Left colon (tissue), 2 donors: ENCODE measurements at regions not wholly inside any gene's neighbourhood (a gene's known extent, or its start where the extent isn't known, plus 50 kb on each side); places are given as distances from the start of the nearest gene placed in this dataset.
A peak's percentile ranks its signal among the peaks of the same experiment; 100 is the strongest.
"Not testable (repeated sequence)": the region's sequence is repeated elsewhere in the genome, so short reads cannot be mapped to it uniquely, and the experiment has no call there.

Experiments
- ATAC-seq: fragments of 200-7000 bp; cut with Tn5 transposase; one replicate; pipeline ENCODE4 v1.9.1; 2020; ENCODE audit warnings: mild to moderate bottlenecking, moderate library complexity
- DNase-seq, 2 donors: peaks; one replicate each; pipeline ENCODE4 v3.0.0-alpha.2; 2020
- intact Hi-C, 2 donors: fragments of 100-400 bp; cut with DNase I in 1 of 2; cut with micrococcal nuclease in 1 of 2; formaldehyde crosslinking; loops; one replicate each; pipeline versions ENCODE4 v1.11.2 to v1.14.0; 2022; cut with DNase I, micrococcal nuclease
- donor health status: DM: no; HTN: no; CAD: no.
- donor health status: DM: yes; HTN: yes; CAD: no.

DNA sequence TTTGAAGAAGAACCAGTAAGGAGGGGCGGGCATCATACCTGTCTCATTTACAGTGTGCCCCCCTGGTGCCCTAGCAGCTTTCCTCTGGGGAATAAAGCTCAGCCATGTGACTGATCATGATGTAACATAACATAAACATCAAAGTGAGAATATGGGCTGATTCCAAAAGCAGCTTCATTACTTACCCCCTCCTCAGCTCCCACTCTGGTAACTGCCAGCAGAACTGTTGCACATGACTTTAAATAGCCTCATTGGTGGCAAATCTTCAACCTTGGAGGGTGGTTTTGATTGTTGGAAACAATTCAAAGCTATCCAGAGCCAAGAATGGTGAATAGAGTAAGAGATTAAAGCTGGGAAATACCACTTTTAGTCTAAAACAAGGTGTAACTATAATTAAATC lies 384.6 kb downstream of the BUD13 start:
- intact Hi-C loops, result no loop called here
- DNase-seq (no peak), ATAC-seq (no peak)

DNA sequence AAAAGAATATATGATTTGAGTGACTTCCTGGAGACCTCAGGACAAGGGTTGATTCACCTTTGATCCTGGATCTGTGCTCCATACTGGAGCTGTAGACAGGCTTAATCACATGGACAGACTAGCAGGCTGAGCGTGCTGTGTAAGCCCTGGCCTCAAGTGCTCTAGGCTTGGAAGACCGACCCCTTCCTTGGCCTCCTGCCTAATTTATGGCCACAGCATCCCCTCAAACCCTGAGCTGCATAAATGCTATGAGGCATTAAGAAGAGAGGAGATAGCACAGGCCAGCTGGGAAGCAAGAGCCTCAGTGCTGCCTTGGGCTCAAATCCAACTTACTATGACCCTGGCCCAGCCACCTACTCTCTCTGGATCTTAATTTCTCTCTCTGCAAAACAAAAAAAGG lies 385.1 kb downstream of the BUD13 start:
- intact Hi-C loops, result no loop called here
- ATAC-seq (no peak), DNase-seq (no peak)

DNA sequence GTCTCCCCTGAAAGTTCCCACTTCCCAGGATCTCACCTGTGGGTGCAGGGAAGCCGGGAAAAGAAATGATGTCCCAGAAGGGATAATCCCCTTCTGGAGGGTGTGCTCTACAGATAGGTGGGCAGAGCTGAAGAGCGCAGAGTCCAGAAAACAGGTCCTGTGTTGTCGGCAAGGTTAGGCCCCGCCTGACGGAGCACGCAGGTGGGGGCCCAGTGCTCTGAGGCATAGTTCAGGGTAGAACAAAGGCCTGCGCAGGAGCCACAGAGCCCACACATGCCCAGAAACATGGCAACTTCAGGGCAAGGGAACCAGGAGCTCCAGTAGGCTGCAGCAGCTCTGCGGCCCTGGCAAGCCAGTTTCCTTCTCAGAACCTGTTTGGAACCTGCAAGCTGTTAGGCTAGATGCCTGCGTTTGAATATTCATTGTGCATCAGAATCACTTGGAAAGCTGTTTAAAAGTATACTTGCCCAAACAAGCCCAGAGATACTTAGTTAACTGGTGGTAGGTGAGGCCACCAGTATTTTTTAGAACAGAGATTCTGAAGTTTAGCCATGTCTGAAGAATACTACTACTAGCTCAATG lies 386.6 kb downstream of the BUD13 start:
- ATAC-seq (no peak), DNase-seq (no peak)
- intact Hi-C loops, result no loop called here

DNA sequence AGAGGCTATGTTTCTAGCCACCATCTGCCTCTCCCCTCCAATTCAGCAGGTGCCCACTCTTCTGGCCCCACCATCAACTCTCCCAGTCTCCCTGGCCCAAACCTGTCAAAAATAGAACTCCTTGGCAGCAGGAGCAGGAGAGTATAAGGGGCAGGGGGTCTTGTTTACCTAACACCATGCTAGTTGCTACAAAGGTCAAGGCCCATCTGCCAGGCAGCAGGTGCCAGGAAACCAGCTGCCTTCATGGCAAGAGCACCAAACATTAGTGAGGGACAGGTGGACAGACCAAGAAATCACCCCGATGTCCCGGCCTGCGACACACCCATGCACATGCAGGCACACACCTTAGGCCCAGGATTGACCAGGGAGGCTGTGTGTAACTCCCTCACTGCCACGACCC lies 387.9 kb downstream of the BUD13 start:
- ATAC-seq (no peak), DNase-seq (no peak)
- intact Hi-C loops, result no loop called here

DNA sequence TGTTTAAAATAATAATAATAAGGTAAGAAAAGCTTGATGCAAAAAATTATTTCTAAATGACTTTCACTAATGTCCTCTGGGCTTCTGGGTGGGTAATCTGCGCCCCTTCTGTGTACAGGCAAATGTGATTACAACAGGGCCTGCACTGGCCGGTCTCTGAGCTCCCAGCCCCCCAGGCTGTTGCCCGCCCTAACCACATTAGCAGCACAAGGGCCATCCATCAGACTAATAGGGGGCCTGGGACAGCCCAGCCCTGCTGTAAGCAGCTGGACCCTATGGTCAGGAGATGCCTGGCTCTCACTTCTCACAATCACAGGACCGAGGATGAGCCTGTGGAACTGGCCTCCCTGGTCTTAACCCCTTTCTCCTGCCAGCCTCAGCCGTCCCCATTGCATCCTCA lies 388.4 kb downstream of the BUD13 start:
- no peak for DNase-seq
- intact Hi-C loops, result no loop called here
- no peak for ATAC-seq

DNA sequence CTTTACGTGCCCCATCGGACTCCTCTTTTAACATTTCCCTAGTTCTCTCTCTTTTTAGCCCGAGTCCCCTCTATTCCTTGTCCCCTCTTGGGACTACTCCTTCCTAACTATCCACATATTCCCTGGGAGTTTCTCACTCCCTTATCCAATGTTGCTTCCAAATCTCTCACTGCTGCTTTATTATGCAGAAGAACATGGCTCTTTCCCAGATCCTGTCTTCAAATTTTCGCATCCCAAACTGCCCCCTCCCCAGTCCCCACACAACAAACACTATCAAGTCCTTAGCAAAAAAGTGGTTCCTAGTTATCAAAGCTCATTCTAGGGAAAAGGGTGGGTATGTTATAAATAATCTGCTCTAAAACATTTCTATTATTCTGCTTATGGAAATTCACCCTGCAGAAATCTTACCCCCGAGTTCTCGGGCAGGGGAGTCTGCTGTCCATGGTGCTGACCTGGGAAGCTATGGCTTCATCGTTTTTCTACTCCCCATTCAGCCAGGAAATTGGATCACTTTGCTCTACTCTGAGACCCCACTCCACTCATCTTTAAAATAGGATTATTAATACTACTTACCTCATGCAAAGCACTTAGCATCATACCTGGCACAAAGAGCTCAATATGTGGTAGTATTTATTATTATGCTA lies 393.5 kb downstream of the BUD13 start:
- DNase-seq (peak in 1 of 2 donors; percentile 47), ATAC-seq (no peak)
- intact Hi-C loops, result no loop called here

DNA sequence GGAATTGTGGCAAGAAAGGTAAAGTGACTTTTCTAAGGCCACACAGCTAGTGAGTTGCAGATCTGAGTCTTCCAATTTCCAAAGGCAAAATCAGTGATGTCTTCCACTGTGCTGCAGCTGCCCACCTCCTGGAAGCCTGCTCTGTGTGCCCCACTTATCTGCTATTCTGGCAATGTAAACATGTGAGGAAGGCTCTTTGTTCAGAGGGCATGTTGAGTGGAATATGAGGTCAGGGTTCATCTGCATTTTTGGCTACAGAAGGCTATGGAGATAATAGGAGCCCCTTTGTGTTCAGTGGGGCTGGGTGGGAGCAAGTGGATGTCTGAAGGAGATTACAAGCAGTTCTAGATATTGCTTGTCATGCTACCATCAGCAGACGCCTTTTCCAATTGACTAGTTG lies 396.2 kb downstream of the BUD13 start:
- DNase-seq (no peak), ATAC-seq (no peak)
- intact Hi-C loops, result no loop called here

DNA sequence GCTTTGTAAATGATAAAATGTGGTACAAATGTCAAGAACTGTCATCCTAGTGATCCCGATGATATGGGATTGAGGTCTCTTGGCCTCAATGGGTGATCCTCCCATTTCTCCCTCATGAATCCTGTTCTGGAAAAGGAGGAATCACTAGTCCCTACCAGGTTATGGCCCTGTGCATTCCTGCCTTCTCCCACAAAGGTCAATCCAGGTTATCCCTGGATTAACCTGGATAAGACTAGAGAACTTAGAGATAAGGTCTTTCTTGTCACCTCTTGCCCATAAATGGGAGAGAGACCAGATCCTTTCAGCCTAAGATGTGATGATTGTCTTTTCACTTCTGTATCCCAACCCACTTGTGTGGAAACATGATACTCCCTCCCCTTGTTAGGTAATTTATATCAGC lies 396.7 kb downstream of the BUD13 start:
- intact Hi-C loops, result no loop called here
- ATAC-seq, result no peak
- no peak for DNase-seq

DNA sequence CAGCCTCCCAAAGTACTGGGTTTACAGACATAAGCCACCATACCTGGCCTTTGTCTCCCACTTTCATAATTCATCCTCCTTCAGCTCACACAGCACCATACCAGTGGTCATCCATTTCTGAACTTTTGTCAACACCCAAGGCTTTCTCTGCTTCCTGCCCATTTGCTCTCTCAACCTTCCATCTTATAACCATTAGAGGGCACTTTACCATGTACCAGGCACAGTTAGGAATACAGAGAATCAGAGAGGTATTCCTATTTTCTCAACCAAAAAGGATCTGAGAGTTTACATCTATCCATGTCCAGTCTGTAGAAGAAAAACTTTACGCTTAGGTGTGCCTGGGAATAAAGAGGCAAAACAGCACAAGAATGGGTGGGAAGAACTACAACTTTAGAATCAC lies 397.6 kb downstream of the BUD13 start:
- intact Hi-C loops, result no loop called here
- DNase-seq (no peak), ATAC-seq (no peak)

DNA sequence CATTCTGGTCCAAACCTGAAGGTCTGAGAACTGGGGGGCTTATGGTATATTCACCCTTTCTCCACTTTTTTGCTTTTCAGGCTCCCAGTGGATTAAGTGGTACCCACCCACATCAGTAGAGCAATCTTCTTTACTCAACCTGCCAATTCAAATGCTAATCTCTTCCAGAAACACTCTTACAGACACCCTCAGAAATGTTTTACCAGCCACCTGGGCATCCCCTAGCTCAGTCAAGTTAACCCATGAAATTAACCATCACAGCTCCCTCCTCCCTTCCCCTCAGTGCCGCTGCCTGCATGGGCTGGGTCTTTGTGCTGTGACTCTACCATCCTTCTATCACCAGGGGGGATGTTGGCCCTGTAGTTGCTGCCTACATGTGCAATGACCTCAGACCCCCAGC lies 398.7 kb downstream of the BUD13 start:
- DNase-seq (no peak), ATAC-seq (no peak)
- intact Hi-C loops, result no loop called here

DNA sequence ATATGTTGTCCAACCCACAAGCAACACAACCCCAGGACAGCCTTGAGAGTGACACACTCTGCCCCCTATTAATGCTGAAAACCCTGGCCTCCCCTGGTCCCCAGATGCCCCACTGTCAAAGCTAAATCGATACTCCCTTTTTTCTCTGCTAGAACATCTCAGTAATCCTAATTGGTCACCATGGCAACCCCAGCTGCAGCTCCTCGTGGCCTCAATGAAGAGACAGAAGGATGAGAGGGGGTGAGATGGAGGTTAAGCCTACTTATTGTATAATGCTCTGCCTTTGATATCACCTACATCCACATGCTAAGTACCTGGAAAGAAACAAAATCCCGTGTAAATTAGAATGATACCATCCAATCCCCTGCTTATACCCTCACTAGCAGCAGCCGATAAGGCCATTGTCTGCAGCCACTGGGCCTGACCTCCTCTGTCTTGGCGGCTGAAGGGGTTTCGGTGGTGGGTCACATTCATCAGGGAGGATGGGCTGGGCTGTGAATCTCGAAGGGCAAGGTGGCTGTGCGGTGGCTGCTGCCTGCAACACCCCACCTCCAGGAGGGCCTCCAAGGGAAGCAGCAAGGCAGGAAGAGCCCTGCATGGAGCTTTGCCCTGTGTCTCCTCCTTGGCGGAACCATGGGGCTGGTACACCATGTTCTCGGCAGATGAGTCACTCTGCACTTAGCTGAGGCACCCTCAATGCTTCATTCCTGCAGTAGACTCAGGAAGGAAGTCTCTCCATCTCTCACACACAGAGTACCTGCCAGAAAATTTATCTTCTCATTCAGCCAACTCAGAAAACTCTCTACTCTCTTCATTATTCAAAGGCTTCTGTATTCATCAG lies 399.5 kb downstream of the BUD13 start:
- no peak for ATAC-seq
- no peak for DNase-seq
- intact Hi-C loops, result no loop called here

DNA sequence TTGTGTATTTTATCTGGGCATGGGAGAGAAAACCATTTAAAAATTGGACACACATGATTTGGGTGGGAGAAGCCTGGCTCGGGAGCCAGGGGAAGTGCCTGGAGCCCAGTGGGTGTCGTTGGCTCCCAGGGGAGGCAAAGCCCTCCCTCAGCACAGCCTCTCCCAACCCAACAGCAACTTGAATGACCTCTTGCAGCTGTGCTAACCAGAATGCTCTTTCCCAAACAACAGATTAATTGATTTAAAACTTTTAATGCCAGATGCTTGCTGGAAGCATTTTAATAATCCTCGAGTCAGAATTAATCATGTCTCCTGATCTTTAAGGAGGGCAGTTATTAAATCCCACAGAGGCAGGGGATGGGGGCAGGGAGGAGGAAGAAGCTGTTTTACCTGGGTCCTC lies 401.6 kb downstream of the BUD13 start:
- intact Hi-C loops, result no loop called here
- ATAC-seq (no peak), DNase-seq (no peak)

DNA sequence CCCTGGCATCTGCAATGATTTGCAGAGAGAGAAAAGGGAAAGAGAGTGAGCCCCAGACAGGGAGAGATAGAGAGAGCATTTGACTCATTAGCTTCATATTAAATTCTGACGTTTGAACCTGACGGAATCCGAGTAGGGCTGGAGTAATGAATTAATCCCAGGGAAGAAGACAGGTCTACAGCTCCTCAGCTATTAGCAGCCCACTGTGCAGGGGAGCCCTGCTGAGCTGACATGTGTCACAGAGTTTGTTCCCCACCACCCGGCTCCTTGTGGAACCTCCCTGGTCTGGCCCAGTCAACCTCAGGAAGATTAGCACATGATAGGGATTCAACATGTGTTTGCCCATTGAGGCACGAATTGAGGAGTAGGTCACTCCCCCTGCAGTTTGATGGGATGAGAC lies 404.0 kb downstream of the BUD13 start:
- no peak for ATAC-seq
- intact Hi-C loops, result no loop called here
- no peak for DNase-seq

DNA sequence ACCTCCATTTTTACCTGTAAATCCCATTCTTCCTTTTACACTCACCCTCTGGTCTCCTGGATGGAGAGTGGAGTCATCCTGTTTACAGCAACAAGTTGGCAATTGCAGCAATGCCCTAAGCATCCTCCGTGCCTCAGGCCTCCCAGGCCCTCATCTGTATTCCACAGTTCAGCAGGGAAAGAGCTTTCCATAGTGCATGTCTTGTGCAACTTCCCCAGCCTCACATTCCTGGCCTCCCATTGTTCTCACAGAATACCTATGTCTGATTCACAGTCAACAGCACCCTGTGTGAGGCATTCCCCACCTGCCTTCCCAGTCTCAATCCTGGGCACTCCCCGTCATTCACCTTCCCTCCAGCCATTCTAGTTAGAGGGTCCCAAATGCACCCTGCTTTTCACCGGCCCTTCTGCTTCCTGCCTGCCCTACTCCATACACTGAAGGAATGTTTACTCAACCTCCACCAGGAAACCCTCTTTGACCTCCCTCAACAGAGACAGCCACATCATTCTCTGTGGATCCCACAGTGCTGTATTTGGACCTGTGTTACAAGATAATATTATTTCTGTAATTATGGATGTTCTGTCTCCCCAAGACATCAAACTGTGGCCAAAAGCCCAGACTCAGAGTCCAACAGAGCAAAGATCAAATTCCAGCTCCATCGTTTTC lies 405.7 kb downstream of the BUD13 start:
- ATAC-seq (no peak), DNase-seq (no peak)

DNA sequence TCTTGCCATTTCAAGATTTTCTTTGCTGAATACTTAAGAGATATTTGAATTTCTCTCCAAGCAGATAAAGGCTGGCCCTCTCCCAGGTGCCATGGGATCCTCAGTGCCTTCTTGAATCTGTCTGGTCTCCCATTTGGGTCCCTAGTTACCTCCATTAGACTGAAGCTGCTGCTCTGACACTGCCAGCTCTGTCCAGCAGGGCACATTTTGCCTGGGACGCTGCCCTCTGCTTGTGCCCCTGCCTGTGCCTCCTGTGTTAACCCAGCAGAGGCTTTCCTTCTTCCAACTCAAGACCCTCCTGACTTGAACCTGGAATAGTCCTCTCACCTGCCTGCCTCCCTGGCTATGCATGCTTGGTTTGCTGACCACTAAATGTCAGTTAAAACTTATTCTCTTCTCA lies 406.3 kb downstream of the BUD13 start:
- intact Hi-C loops, result no loop called here
- DNase-seq (no peak), ATAC-seq (no peak)

More for the DNA sequence above, 405.7 kb downstream of the BUD13 start:
- intact Hi-C loops, result no loop called here

DNA sequence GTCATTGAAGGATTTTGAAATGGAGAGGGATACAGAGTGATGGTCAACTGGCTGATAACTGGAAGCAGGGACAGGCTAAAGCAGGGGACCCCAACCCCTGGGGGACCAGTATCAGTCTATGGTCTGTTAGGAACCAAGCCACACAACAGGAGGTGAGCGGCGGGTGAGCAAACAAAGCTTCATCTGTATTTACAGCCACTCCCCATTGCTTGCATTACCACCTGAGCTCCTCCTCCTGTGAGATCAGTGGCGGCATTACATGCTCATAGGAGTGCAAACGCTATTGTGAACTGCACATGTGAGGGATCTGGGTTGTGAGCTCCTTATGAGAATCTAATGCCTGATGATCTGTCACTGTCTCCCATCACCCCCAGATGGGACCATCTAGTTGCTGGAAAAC lies 407.9 kb downstream of the BUD13 start:
- DNase-seq, intact Hi-C loops, ATAC-seq: not testable (repeated sequence)

DNA sequence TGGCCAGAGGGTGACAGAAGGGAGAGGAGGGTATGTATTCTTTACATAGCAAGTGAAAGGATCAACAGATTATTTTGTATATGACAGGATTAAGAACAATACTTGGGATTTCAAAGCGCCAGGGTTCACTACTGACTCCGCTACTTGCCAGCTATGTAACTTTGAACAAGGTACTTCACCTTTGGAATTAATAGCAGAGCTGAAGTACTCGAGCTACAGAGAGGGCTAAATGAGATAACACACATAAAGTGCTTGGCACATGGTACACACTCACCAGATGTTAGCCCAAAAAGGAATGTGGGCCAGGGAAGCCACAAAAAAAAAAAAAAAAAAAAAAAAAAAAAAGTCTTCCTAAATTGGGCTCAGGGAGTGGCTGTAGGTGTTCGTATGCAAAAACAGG lies 408.4 kb downstream of the BUD13 start:
- intact Hi-C loops, result no loop called here
- ATAC-seq, result no peak
- DNase-seq, result no peak

DNA sequence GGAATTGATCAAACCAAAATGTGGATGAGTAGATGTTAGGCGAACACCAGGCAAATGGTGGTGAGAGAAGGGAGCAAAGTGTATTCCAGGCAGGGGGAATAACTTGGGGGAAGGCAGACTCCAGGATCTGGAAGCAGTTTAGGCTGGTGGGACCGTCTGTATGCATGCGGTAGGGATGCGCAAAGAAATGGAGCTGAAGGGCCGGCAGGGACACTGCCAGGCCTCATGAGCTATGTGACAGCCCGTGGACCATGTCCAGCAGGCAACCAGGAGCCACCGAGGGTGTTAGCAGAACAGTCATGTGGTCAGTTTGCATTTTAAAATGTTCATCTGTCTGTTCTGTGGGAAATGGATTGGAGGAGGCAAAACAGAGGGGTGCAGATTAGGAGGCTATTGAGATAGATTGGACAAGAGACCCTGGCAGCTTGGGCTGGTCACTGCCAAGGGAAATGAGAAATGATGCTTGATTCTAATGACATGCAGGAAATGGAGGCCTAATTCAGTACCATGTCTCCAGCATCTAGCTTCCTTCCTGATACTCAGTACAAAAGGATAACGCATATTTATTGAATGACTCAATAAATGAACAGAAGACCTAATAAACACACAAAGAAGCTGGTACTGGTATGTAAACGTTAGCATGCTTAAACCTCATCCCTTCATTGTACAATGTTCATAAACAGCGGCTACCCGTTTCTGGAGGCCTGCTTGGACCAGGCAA lies 412.4 kb downstream of the BUD13 start:
- intact Hi-C loops, result no loop called here
- no peak for DNase-seq
- no peak for ATAC-seq
